Activated naive CD8-positive, alpha-beta T cell treated with anti-CD3 and anti-CD28 coated beads, Interleukin-2, amount 50 U/mL, for 24 hours (primary cell): ENCODE measurements at regions not wholly inside any gene's neighbourhood (a gene's known extent, or its start where the extent isn't known, plus 50 kb on each side); places are given as distances from the start of the nearest gene placed in this dataset.
"Not testable (repeated sequence)": the region's sequence is repeated elsewhere in the genome, so short reads cannot be mapped to it uniquely, and the experiment has no call there.

Experiments
- ATAC-seq: fragments of 150-1000 bp; cut with Tn5 transposase; one replicate; pipeline ENCODE4 v1.10.0; 2021
- DNase-seq: peaks from one replicate; pipeline ENCODE4 v3.0.0; 2021
- H3K27ac Mint-ChIP-seq: one replicate; pipeline ENCODE4 v1.8.0; 2021; ENCODE audit warnings: mild to moderate bottlenecking, mixed read lengths
- H3K27me3 Mint-ChIP-seq: one replicate; pipeline ENCODE4 v1.8.0; 2021; ENCODE audit warnings: mixed read lengths
- H3K36me3 Mint-ChIP-seq: one replicate; pipeline ENCODE4 v1.8.0; 2021; ENCODE audit warnings: low read depth, mixed read lengths
- H3K4me1 Mint-ChIP-seq: one replicate; pipeline ENCODE4 v1.8.0; 2021; ENCODE audit warnings: mixed read lengths
- H3K4me3 Mint-ChIP-seq: one replicate; pipeline ENCODE4 v1.8.0; 2021; ENCODE audit warnings: mild to moderate bottlenecking, moderate library complexity, mixed read lengths
- H3K9me3 Mint-ChIP-seq: one replicate; pipeline ENCODE4 v1.8.0; 2021; ENCODE audit warnings: mixed read lengths

DNA sequence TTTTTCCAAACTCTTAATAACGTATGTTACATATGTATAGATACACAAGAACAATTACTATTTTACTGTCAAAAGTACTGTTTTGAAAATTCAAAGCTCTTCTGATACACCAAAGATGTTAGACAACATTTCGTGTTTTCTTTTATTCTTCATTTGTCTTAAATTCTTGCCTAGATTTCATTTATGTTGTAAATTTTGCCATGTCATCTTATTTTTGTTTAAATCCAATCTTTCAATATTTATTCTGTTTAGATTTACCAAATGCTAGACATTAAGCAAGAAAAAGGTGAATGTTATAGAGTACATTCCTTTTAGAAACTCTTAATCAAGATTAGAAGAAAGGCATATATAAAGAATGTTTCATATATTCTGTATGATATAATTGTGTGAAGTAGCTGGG, 876.9 kb downstream of the KCNT2 start:
- no peaks in the 10 kb centered on the region for H3K36me3 Mint-ChIP-seq
- no peak overlapping the region for H3K27ac Mint-ChIP-seq
- no peaks in the 10 kb centered on the region for H3K4me1 Mint-ChIP-seq
- no peaks in the 10 kb centered on the region for H3K9me3 Mint-ChIP-seq
- H3K4me3 Mint-ChIP-seq: no peak overlapping the region
- H3K27me3 Mint-ChIP-seq: no peaks in the 10 kb centered on the region
- ATAC-seq: no peak
- no peak for DNase-seq

DNA sequence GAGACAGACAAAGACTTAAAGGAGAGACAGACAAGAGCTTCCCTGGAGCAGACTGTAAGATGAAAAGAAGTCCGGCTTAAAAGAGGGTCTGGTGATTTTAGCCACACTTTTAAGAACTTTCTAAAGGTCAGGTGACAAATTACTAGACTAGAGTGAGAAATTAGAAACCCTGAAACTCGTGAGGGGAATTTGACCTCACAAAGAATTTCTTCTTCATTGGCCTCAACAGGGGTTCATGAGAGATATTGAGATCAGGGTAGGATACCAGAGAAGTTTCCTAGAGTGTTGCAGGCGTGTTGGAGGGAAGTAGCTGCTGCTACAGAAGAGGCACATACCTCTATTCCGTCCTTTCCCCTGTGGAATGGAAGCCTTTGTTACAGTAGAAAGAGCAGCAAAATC, 884.4 kb downstream of the KCNT2 start:
- Mint-ChIP-seq H3K27me3 (no peaks in the 10 kb centered on the region), H3K36me3 (no peaks in the 10 kb centered on the region), H3K4me3 (no peak overlapping the region), H3K4me1 (no peaks in the 10 kb centered on the region), H3K9me3 (no peaks in the 10 kb centered on the region), H3K27ac (no peak overlapping the region)
- DNase-seq (no peak), ATAC-seq (no peak)

DNA sequence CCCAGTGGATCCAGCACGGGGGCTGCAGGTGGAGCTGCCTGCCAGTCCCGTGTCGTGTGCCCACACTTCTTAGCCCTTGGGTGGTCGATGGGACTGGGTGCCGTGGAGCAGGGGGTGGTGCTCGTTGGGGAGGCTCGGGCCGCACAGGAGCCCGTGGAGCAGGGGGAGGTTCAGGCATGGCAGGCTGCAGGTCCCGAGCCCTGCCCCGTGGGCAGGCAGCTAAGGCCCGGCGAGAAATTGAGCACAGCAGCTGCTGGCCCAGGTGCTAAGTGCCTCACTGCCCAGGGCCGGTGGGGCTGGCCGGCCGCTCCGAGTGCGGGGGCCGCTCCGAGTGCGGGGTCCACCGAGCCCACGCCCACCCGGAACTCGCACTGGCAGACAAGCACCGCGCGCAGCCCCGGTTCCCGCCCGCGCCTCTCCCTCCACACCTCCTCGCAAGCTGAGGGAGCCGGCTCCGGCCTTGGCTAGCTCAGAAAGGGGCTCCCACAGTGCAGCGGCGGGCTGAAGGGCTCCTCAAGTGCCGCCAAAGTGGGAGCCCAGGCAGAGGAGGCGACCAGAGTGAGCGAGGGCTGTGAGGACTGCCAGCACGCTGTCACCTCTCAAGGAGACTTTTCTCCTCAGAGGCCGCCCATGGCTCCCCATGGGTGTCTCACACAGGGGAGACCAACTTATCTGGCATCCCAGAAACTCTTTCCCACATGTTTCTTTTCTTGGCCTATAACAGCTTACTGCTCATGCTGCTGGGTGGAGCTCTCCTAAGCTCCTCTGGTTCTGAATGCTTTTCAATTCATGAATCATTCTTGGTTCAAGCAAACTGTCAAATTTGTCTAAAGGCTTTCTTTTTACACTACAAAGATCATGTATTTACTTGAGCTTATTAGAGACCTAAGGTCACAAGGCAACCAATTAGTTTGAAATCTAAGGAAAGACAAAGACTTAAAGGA, 885.1 kb downstream of the KCNT2 start:
- DNase-seq, H3K9me3 Mint-ChIP-seq, H3K27me3 Mint-ChIP-seq, H3K4me3 Mint-ChIP-seq, H3K4me1 Mint-ChIP-seq, H3K27ac Mint-ChIP-seq, H3K36me3 Mint-ChIP-seq, ATAC-seq: not testable (repeated sequence)

DNA sequence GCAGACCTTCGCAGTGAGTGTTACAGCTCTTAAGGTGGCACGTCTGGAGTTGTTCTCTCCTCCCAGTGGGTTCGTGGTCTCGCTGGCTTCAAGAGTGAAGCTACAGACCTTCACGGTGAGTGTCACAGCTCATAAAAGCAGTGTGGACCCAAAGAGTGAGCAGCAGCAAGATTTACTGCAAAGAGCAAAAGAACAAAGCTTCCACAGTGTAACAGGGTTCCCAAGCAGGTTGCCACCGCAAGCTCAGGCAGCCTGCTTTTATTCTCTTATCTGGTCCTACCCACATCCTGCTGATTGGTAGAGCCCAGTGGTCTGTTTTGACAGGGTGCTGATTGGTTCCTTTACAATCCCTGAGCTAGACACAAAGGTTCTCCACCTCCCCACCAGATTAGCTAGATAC, 886.1 kb downstream of the KCNT2 start:
- H3K4me3 Mint-ChIP-seq, H3K27me3 Mint-ChIP-seq, H3K4me1 Mint-ChIP-seq, DNase-seq, H3K9me3 Mint-ChIP-seq, H3K27ac Mint-ChIP-seq, ATAC-seq, H3K36me3 Mint-ChIP-seq: not testable (repeated sequence)

- DNase-seq (no peak), ATAC-seq (no peak)
- Mint-ChIP-seq H3K9me3 (no peaks in the 10 kb centered on the region), H3K4me1 (no peaks in the 10 kb centered on the region), H3K27ac (no peak overlapping the region), H3K27me3 (no peaks in the 10 kb centered on the region), H3K4me3 (no peak overlapping the region), H3K36me3 (no peaks in the 10 kb centered on the region)
Measured at GRCh38 chr1:195721210-195721971, 886.8 kb downstream of the KCNT2 start.

DNA sequence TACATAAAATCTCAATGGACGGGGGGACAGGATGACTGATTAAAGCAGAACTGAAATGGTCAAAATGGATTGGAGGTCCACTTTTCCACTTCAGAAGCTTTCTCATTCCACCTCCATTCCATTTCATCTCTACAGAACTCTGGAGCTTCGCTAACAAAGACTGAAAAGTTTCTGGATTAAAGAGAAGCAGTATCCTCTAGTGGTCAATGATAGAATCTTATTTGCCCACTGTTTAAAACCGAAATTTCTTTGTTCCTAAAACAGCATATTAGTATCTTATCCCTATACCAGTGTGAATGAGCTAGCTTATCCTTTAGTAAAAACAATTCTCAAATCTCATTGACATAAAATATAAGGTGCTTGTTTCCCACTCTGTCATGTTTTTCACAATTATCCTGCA, 890.6 kb downstream of the KCNT2 start:
- ATAC-seq: no peak
- H3K27ac Mint-ChIP-seq: no peak overlapping the region
- H3K36me3 Mint-ChIP-seq: no peaks in the 10 kb centered on the region
- no peaks in the 10 kb centered on the region for H3K4me1 Mint-ChIP-seq
- no peak for DNase-seq
- H3K27me3 Mint-ChIP-seq: no peaks in the 10 kb centered on the region
- no peak overlapping the region for H3K4me3 Mint-ChIP-seq
- no peaks in the 10 kb centered on the region for H3K9me3 Mint-ChIP-seq

- DNase-seq: no peak
- H3K9me3 Mint-ChIP-seq: no peaks in the 10 kb centered on the region
Measured at GRCh38 chr1:195715652-195716051, 892.6 kb downstream of the KCNT2 start.

DNA sequence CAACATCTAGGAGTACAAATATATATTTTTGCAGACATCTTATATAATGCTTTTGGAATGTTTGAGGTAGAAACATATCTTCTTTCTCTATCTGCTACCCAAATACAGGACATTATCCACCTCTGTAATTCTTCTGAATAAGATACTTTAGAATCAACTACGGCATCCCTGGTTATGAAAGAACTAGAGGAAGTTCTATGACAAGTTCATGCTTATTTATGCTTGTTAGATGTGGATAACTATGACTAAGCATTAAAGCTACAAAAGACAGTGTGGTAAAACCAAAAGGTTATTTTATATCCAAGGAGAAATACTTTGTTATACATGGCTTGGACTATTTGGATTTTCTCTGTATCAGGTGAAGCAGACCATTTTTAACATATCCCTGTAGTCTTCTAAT, 894.0 kb downstream of the KCNT2 start:
- Mint-ChIP-seq H3K27ac (no peak overlapping the region), H3K4me3 (no peak overlapping the region), H3K9me3 (no peaks in the 10 kb centered on the region), H3K27me3 (no peaks in the 10 kb centered on the region), H3K36me3 (no peaks in the 10 kb centered on the region), H3K4me1 (no peaks in the 10 kb centered on the region)
- ATAC-seq: no peak
- DNase-seq: no peak

More at GRCh38 chr1:195715652-195716051, 892.6 kb downstream of the KCNT2 start:
- no peak overlapping the region for H3K4me3 Mint-ChIP-seq
- H3K4me1 Mint-ChIP-seq: no peaks in the 10 kb centered on the region
- H3K27me3 Mint-ChIP-seq: no peaks in the 10 kb centered on the region
- no peak overlapping the region for H3K27ac Mint-ChIP-seq
- ATAC-seq: no peak
- no peaks in the 10 kb centered on the region for H3K36me3 Mint-ChIP-seq

DNA sequence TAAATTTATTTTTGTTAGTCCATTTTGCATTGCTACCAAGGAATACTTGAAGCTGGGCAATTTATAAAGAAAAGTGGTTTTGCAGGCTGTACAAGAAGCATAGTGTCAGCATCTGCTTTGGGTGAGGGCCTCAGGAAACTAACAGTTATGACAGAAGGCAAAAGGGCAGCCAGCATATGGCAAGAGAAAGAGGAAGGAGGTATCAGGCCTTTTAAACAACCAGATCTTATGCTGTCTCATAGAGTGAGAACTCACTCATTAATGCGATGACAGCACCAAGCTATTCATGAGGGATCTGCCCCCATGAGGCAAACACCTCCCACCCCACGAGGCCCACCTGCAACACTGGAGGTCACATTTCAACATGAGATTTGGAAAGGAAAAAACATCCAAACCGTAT, 898.4 kb downstream of the KCNT2 start:
- no peaks in the 10 kb centered on the region for H3K9me3 Mint-ChIP-seq
- ATAC-seq: no peak

GRCh38 chr1:195704028-195704427, 904.2 kb downstream of the KCNT2 start:
- H3K9me3 Mint-ChIP-seq: no peaks in the 10 kb centered on the region
- H3K27me3 Mint-ChIP-seq: no peaks in the 10 kb centered on the region
- H3K4me1 Mint-ChIP-seq: no peaks in the 10 kb centered on the region
- no peak for ATAC-seq
- H3K4me3 Mint-ChIP-seq: no peak overlapping the region
- no peak for DNase-seq
- no peak overlapping the region for H3K27ac Mint-ChIP-seq
- no peaks in the 10 kb centered on the region for H3K36me3 Mint-ChIP-seq

More for the DNA sequence above, 898.4 kb downstream of the KCNT2 start:
- Mint-ChIP-seq H3K4me3 (no peak overlapping the region), H3K27ac (no peak overlapping the region), H3K27me3 (no peaks in the 10 kb centered on the region), H3K36me3 (no peaks in the 10 kb centered on the region), H3K4me1 (no peaks in the 10 kb centered on the region)
- no peak for DNase-seq

- no peak for ATAC-seq
- Mint-ChIP-seq H3K4me3 (no peak overlapping the region), H3K27ac (no peak overlapping the region), H3K27me3 (no peaks in the 10 kb centered on the region), H3K36me3 (no peaks in the 10 kb centered on the region), H3K4me1 (no peaks in the 10 kb centered on the region), H3K9me3 (no peaks in the 10 kb centered on the region)
- DNase-seq: no peak
Measured at GRCh38 chr1:195701149-195701548, 907.1 kb downstream of the KCNT2 start.

DNA sequence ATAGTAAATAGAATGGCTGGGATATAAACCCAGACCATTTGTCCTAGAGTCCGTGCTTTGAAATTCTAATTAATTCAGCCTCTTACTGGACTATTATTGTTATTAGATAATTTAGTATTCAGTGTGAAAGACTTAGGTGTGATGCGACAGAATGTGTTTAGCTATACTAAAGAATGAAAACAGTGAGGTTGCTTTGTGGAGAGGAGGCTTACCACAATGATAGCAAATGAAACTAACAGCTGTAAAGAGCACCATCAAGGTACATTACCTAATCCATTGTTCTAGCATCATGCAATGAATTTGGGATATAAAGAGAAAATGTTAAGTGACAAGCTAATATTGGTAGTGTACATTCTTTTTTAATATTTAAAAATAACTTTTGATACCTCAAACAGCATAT, 911.1 kb downstream of the KCNT2 start:
- no peaks in the 10 kb centered on the region for H3K27me3 Mint-ChIP-seq
- no peaks in the 10 kb centered on the region for H3K4me1 Mint-ChIP-seq
- ATAC-seq (no peak), DNase-seq (no peak)
- H3K9me3 Mint-ChIP-seq: no peaks in the 10 kb centered on the region
- no peak overlapping the region for H3K4me3 Mint-ChIP-seq
- H3K27ac Mint-ChIP-seq: no peak overlapping the region
- H3K36me3 Mint-ChIP-seq: no peaks in the 10 kb centered on the region

DNA sequence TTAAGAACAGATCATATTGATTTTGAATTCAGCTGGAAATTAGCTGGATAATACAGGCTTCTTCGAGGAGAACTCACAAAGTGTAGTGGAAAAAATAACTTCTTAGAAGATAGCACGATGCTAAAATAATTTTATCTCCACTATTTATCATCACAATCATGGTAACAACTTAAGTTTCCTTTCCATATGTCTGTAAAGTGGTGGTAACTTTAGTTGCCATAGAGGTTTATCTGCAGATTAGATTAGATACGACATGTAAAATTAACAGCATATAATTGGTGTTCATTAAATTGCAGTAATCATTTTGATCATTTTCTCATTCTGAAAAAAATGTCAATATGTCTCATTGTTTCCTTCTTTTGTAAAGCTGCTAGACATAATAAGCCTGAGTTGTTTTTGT, 921.5 kb downstream of the KCNT2 start:
- H3K4me3 Mint-ChIP-seq: no peak overlapping the region
- H3K4me1 Mint-ChIP-seq: no peaks in the 10 kb centered on the region
- no peaks in the 10 kb centered on the region for H3K9me3 Mint-ChIP-seq
- no peak overlapping the region for H3K27ac Mint-ChIP-seq
- H3K27me3 Mint-ChIP-seq: no peaks in the 10 kb centered on the region
- ATAC-seq (no peak), DNase-seq (no peak)
- no peaks in the 10 kb centered on the region for H3K36me3 Mint-ChIP-seq

DNA sequence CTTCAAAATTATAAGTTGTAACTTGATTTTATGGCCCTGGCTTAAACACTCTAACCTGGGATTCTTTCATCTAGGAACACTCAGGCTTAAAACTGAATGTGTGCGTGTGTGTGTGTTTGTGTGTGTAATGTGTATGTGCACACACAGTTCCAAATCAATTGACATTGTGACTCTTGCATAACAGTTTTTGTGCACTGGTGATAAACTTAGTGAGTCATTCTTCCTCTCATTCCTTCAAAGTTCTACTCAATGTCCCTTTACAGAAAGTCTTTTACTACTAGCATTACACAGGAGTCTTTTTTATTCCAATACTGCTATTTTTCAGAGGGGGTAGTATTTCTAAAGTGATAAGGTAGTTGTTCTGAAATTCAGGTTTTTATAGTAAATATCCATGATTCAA, 943.6 kb downstream of the KCNT2 start:
- DNase-seq: no peak
- no peak for ATAC-seq
- Mint-ChIP-seq H3K27me3 (no peaks in the 10 kb centered on the region), H3K9me3 (peaks cover 4% of the 10 kb centered on the region), H3K4me1 (no peaks in the 10 kb centered on the region), H3K27ac (no peak overlapping the region), H3K4me3 (no peak overlapping the region), H3K36me3 (no peaks in the 10 kb centered on the region)
